HG03139 (cell line): ENCODE measurements at regions not wholly inside any gene's neighbourhood (a gene's known extent, or its start where the extent isn't known, plus 50 kb on each side); places are given as distances from the start of the nearest gene placed in this dataset.
"Not testable (repeated sequence)": the region's sequence is repeated elsewhere in the genome, so short reads cannot be mapped to it uniquely, and the experiment has no call there.

Experiments used
- ATAC-seq: cut with Tn5 transposase; IDR thresholded peaks from one replicate; pipeline ENCODE4 v1.9.1; 2021; ENCODE audit not compliant: unreplicated experiment

DNA sequence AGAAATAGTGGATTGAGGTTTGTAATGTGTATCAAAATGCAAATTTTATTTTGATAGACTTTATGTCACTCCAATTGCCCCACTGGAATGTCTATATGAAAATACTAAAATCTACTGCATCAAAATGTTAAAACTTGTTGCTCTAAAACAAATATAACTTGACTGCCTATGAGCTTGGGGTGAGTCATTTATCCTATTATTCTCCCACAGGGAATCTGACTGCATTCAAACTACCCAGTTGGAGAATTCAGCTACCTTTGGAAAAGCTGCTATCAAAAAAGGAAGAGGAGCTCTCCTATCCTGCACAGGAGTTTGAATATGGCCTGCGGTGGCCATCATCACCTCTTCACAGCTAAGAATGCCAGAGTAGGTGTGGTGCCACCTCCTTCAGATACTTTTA is 173.1 kb downstream of the KLHL28 start:
- no peak for ATAC-seq

DNA sequence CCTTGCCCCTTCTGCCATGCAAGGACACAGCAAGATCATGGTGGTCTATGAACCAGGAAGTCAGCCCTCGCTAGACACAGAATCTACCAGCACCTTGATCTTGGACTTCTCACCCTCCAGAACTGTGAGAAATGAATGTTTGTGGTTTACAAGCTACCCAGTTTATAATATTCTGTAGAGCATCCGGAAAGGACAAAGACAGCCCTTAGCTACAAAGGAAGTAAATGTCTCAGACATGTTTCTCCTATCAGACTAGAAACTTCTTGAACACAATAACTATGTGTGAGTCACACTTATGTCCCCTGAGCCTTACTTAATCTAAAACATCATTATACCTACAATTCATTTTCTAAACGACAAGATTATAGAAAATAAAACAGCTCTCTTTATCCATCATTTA is 176.7 kb downstream of the KLHL28 start:
- ATAC-seq = no peak

- no peak for ATAC-seq
Observed at GRCh38 chr14:44783901-44784300, 177.8 kb downstream of the KLHL28 start.

GRCh38 chr14:44782775-44783238 is 178.9 kb downstream of the KLHL28 start:
- ATAC-seq = no peak

DNA sequence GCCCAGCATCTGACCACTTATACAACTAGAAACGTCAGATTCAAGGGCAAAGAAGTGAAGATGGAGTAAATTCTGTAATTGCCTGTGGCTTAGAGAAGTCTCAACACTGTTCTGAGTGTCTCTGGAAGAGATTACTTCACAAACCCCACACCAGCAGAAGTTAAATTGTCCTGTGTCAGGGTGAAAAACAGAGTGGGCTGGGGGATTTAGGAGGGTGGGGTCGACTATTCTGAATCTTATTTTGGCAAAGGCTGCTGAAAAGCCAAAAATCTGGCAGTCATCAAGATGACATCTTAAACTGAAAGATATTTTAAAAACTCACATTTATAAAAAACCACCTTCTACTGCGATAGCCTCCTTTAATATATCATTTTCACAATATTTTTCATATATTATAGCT is 180.8 kb downstream of the KLHL28 start:
- ATAC-seq = no peak

DNA sequence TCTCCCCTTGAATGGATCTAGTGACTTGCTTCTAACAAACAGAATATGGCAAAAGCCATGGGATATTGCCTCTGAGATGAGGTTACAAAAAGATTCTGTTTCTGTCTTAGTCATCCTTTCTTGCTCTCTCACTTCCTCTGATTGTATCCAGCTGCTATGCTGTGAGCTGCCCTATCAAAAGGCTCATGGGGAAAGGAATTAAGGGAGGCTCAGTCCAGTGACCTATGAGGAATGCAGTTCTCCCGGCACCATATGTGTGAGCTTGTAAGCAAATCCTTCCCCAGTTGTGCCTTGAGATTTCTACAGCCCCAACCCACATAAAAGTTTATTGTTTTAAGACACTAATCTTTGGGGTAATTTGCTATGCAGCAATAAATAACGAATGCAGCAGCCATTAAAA is 183.1 kb downstream of the KLHL28 start:
- ATAC-seq = no peak

- ATAC-seq = no peak
Observed at GRCh38 chr14:44777584-44777983, 184.2 kb downstream of the KLHL28 start.

- no peak for ATAC-seq
Observed at GRCh38 chr14:44775248-44775647, 186.5 kb downstream of the KLHL28 start.

DNA sequence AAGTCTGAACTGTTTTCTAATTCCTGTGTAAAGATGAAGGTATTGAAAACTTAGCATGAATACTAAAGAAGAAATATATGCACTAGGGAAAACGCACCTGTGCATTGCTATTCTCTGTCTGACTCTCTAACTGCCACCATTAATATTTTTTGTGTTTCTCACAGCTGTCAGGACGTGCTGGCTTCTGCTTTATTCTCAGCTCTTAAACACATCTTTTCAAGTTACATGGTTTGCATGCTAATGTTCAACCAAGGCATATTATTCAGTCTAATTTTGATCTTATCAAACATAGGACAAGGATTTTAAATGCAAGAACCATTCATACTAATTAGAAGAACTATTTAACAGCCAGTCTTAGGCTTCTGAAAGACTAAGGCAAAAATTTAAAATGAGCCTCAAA is 187.4 kb downstream of the KLHL28 start:
- ATAC-seq = no peak

DNA sequence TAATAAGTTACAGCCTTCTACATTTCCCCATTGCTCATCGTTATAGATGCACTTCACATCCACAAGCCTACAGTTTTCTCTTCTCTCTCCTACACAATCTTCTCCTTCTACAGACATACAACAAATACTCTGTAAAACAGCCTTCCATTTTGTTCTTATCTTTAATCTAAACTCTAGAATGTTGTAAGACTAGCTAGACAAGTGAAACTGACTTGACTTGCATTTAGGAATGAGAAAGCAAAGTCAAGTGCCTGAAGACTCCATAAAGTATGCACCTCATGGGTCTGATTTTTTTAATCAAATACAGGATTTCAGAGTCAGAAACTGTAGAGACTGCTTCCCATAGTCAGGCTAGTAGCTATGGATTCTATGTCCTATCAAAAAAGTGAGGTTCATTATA is 190.3 kb downstream of the KLHL28 start:
- ATAC-seq = no peak

- no peak for ATAC-seq
Observed at GRCh38 chr14:44770201-44770600, 191.5 kb downstream of the KLHL28 start.

DNA sequence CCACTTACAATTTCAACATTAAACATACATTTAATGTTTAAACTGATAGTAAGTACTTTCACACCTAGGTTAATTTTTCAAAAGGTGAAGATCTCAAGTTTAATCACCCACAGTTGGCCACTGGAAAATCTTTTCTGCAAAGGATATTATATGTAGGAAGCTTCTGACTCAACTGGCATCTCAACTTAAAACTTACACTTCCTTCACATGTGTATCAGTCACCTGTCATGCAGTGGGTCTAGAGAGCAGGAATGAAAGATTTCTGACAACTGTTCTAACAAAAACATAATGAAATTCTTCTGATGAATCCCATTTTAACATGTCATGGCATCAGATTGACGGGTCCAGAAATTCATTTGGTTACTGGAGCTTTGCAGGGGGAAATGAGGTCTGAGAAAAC is 192.8 kb downstream of the KLHL28 start:
- ATAC-seq = no peak

- ATAC-seq = no peak
Observed at GRCh38 chr14:44767646-44768173, 194.0 kb downstream of the KLHL28 start.

GRCh38 chr14:44766285-44766684 is 195.5 kb downstream of the KLHL28 start:
- ATAC-seq = no peak

GRCh38 chr14:44763356-44763755 is 198.4 kb downstream of the KLHL28 start:
- ATAC-seq = no peak

GRCh38 chr14:44759277-44759676 is 202.5 kb downstream of the KLHL28 start:
- no peak for ATAC-seq

DNA sequence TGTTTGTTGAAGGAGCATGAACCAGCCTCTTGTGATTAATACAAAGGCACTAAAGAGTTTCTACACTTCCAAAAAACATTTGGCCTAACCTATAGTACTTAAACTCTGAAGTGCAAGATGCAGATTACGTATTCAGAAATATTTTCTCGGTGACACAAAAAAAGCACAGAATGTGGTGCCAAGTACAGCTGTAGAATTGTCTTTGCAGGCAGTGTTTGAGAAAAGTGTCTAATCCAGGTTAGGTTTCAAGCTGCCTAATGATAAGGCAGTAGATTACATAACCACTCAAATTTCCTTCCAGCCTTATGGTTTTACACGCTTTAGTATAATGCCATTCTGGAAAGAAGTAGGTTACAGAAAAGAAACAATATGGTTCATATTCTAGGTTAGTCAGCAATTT is 205.2 kb downstream of the KLHL28 start:
- no peak for ATAC-seq

DNA sequence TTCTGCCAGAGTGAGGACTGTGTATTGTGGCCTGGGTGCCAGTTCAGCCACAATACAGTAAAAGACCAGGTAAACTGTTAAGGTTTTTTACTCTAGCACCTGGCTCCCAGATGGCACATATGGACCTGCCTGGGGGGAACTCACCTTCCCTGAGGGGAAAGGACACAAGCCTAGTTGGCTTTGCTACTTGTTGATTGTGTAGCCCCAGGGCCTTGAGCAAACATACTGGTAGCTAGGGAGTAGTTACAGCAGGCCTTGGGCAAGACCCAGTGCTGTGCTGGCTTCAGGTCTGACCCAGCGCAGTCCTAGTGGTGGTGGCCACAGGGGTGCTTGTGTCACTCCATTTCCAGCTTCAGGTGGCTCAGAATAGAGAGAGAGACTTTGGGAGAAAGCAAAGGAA is 216.4 kb downstream of the KLHL28 start:
- ATAC-seq = no peak

DNA sequence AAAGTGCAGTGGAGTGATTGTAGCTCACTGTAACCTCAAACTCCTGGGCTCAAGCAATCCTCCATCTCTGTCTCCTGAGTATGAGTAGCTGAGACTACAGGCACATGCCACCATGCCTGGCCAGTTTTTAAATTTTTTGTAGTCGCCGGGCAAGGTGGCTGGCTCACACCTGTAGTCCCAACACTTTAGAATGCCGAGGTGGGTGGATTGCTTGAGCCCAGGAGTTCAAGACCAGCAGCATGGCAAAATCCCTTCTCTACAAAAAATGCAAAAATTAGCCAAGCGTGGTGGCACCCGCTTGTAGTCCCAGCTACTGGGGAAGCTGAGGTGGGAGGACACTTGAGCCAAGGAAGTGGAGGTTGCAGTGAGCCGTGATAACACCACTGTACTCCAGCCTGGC is 219.5 kb downstream of the KLHL28 start:
- no peak for ATAC-seq

GRCh38 chr14:44741431-44741830 is 220.3 kb downstream of the KLHL28 start:
- no peak for ATAC-seq

DNA sequence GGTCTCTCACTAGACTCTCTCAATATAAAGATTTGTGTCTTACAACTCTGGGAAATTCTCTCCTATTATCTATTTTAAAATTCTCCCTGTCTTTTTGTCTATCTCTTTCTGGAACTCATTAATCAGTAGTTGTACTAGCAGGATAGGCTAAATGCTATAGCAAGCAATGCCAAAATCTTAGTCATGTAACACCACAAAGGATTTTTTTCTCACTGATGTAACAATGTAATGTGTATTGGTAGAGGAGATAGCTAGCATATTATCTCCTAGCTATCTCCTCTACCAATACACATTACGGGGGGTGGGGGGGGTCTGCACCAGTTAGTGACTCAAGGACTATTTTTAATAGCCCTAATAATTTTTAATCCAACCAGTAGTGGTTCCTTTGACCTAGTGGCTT is 225.4 kb downstream of the KLHL28 start:
- ATAC-seq = no peak

DNA sequence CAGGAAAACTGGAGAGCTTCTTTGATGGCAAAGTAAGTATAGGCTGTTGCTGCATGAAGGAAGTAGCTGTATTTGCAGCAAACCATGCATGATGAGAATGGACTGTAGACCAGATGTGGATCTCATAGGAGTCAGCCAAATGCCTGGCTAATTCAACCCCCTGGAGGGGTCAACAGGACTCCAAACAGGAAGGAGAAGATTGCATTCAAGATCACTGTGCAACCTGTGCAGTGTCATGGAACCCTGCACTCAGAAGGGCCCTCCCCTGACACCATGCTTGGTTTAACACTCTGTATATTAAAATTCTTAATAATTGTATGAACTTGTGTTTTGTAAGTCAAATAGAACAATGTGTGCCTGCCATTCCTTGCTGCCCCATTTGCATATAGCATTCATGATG is 225.1 kb upstream of the FSCB start:
- ATAC-seq = no peak

GRCh38 chr14:44730860-44731259 is 223.8 kb upstream of the FSCB start:
- no peak for ATAC-seq

GRCh38 chr14:44721395-44721794 is 214.3 kb upstream of the FSCB start:
- ATAC-seq = not testable (repeated sequence)
